SK-N-MC (cell line): ENCODE measurements at regions not wholly inside any gene's neighbourhood (a gene's known extent, or its start where the extent isn't known, plus 50 kb on each side); places are given as distances from the start of the nearest gene placed in this dataset.

Source experiments
- EZH2 ChIP-seq: fragments of 200-600 bp; sonication (generic); IDR thresholded peaks from one replicate; pipeline ENCODE4 v1.6.1; 2017; ENCODE audit warnings: antibody characterized with exemption
- POLR2AphosphoS5 ChIP-seq: IDR thresholded peaks from 2 replicates; pipeline ENCODE4 v1.6.1; 2012; ENCODE audit warnings: mild to moderate bottlenecking, low read depth, low read length, borderline replicate concordance

DNA sequence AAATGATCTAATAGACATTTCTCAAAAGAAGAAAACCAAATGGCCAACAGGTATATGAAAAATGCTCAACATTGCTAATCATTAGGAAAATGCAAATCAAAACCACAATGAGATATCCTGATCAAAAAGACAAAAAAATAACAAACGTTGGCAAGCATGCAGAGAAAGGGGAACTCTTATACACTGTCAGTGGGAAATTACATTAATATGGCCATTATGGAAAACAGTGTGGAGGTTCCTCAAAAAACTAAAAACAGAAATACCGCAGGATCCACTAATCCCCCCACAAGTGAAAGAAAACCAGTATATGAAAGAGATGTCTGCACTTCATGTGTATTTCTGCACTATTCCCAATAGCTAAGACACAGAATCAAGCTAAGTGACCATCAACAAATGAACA, 57.7 kb upstream of the CTIF start:
- TF ChIP-seq EZH2, result no peak
- TF ChIP-seq POLR2AphosphoS5, result no peak
